H1 (cell line): ENCODE measurements at regions not wholly inside any gene's neighbourhood (a gene's known extent, or its start where the extent isn't known, plus 50 kb on each side); places are given as distances from the start of the nearest gene placed in this dataset.

Source experiments
- CTCF ChIA-PET: fragments of 300-600 bp; sonication (Branson Sonifier 250); formaldehyde crosslinking; loops from one replicate; lab custom pipeline; 2021; ENCODE audit not compliant: partially characterized antibody; lab: Charles Lee
- POLR2A ChIA-PET: fragments of 300-600 bp; sonication (Branson Sonifier 250); formaldehyde crosslinking; loops from one replicate; lab custom pipeline; 2021; ENCODE audit warnings: inconsistent platforms; ENCODE audit not compliant: partially characterized antibody; lab: Charles Lee
- DNase-seq, 2 experiments: peaks; one replicate each; pipeline versions ENCODE4 v3.0.0 to v3.0.0-alpha.2; 2010 to 2022; ENCODE audit warnings: low spot score in 2 of 2, low read depth in 1 of 2, mixed read lengths in 1 of 2
- FAIRE-seq: peaks from 2 replicates; lab custom pipeline; 2011; peaks lifted over from hg19 to GRCh38; lab: Jason Lieb, UNC
- H2AFZ ChIP-seq: 2 replicates; pipeline ENCODE4 v1.8.1; 2012; ENCODE audit warnings: low read length, inconsistent platforms
- H2AK5ac ChIP-seq: 2 replicates; pipeline ENCODE4 v1.6.1; 2013; ENCODE audit warnings: low read depth, low read length
- H2BK120ac ChIP-seq: replicated peaks from 2 replicates; pipeline ENCODE3; 2013; ENCODE audit warnings: low read depth, low read length, inconsistent platforms
- H2BK12ac ChIP-seq: 2 replicates; pipeline ENCODE4 v1.6.1; 2013; ENCODE audit warnings: low read depth, low read length
- H2BK15ac ChIP-seq: 2 replicates; pipeline ENCODE4 v1.6.1; 2013; ENCODE audit warnings: low read length
- H2BK20ac ChIP-seq: 2 replicates; pipeline ENCODE4 v1.6.1; 2013; ENCODE audit warnings: low read length
- H2BK5ac ChIP-seq: 2 replicates; pipeline ENCODE4 v1.6.1; 2013; ENCODE audit warnings: low read depth, low read length
- H3K14ac ChIP-seq: 2 replicates; pipeline ENCODE4 v1.6.1; 2013; ENCODE audit warnings: inconsistent platforms; ENCODE audit not compliant: insufficient read length
- H3K18ac ChIP-seq: 2 replicates; pipeline ENCODE4 v1.6.1; 2013; ENCODE audit warnings: low read length; ENCODE audit errors: extremely low read depth
- H3K23ac ChIP-seq: 2 replicates; pipeline ENCODE4 v1.6.1; 2013; ENCODE audit warnings: inconsistent platforms; ENCODE audit not compliant: insufficient read length
- H3K23me2 ChIP-seq: 2 replicates; pipeline ENCODE4 v1.6.1; 2013; ENCODE audit warnings: low read depth, low read length
- H3K27ac ChIP-seq: 2 replicates; pipeline ENCODE4 v1.6.1; 2011; ENCODE audit warnings: low read depth, low read length, inconsistent platforms
- H3K27me3 ChIP-seq, 4 experiments: replicated peaks in 1 of 4; 1 replicate in 1 of 4; 2 replicates in 3 of 4; pipeline versions ENCODE4 v1.6.1 to v1.8.1; 2011 to 2013; ENCODE audit warnings: low read length in 3 of 4, mild to moderate bottlenecking in 3 of 4, inconsistent platforms in 2 of 4, mixed read lengths in 2 of 4, moderate library complexity in 1 of 4; ENCODE audit not compliant: control insufficient read depth in 3 of 4, insufficient read depth in 3 of 4; ENCODE audit errors: extremely low read depth in 1 of 4
- H3K36me3 ChIP-seq, 4 experiments: 2 replicates each; pipeline versions ENCODE4 v1.6.1 to v1.8.1; 2011 to 2013; ENCODE audit warnings: mild to moderate bottlenecking in 4 of 4, low read length in 3 of 4, moderate library complexity in 2 of 4, control low read depth in 1 of 4, inconsistent platforms in 1 of 4; ENCODE audit not compliant: insufficient read depth in 4 of 4, control insufficient read depth in 2 of 4
- H3K4ac ChIP-seq: replicated peaks from 2 replicates; pipeline ENCODE3; 2013; ENCODE audit warnings: low read length, low read depth, mixed read lengths, inconsistent platforms; ENCODE audit not compliant: insufficient read length
- H3K4me1 ChIP-seq, 4 experiments: replicated peaks in 1 of 4; 1 replicate in 1 of 4; 2 replicates in 3 of 4; pipeline versions ENCODE4 v1.6.1 to v1.8.1; 2011 to 2013; ENCODE audit warnings: low read length in 3 of 4, inconsistent platforms in 2 of 4, mixed read lengths in 1 of 4; ENCODE audit not compliant: insufficient read depth in 4 of 4, control insufficient read depth in 3 of 4
- H3K4me2 ChIP-seq, 2 experiments: 2 replicates each; pipeline versions ENCODE4 v1.6.1 to v1.8.1; 2011 to 2013; ENCODE audit warnings: low read depth in 2 of 2, low read length in 2 of 2, control low read depth in 1 of 2, inconsistent platforms in 1 of 2, mild to moderate bottlenecking in 1 of 2; ENCODE audit not compliant: insufficient read depth in 1 of 2
- H3K4me3 ChIP-seq, 4 experiments: fragments of 200-600, 300-600 bp in 1 of 4; sonication (generic), shearing (Covaris generic), sonication (Bioruptor Twin) in 1 of 4; 2 replicates each; pipeline versions ENCODE4 v1.5.1 to v1.8.1; 2011 to 2016; ENCODE audit warnings: low read length in 4 of 4, low read depth in 3 of 4, control low read depth in 2 of 4, inconsistent platforms in 2 of 4, mild to moderate bottlenecking in 2 of 4, mixed read lengths in 1 of 4, moderate library complexity in 1 of 4; ENCODE audit not compliant: insufficient read depth in 2 of 4; ENCODE audit errors: extremely low read depth in 1 of 4
- H3K56ac ChIP-seq: replicated peaks from 2 replicates; pipeline ENCODE3; 2013; ENCODE audit warnings: low read depth, mild to moderate bottlenecking, mixed read lengths, low read length, inconsistent platforms; ENCODE audit not compliant: insufficient read length
- H3K79me1 ChIP-seq: 2 replicates; pipeline ENCODE4 v1.6.1; 2013; ENCODE audit warnings: low read depth, low read length, control low read depth
- H3K79me2 ChIP-seq, 2 experiments: 2 replicates each; pipeline versions ENCODE4 v1.6.1 to v1.8.1; 2012 to 2013; ENCODE audit warnings: low read length in 2 of 2, mild to moderate bottlenecking in 2 of 2, inconsistent platforms in 1 of 2; ENCODE audit not compliant: insufficient read depth in 2 of 2, control insufficient read depth in 1 of 2
- H3K9ac ChIP-seq, 4 experiments: replicated peaks in 1 of 4; 1 replicate in 1 of 4; 2 replicates in 3 of 4; pipeline versions ENCODE4 v1.6.1 to v1.8.1; 2011 to 2013; ENCODE audit warnings: low read depth in 3 of 4, low read length in 3 of 4, control low read depth in 2 of 4, mild to moderate bottlenecking in 2 of 4, moderate library complexity in 2 of 4, inconsistent platforms in 1 of 4; ENCODE audit errors: extremely low read depth in 1 of 4
- H3K9me3 ChIP-seq, 2 experiments: 2 replicates each; pipeline versions ENCODE4 v1.6.1 to v1.8.1; 2012 to 2013; ENCODE audit warnings: mild to moderate bottlenecking in 2 of 2, moderate library complexity in 2 of 2, control low read depth in 1 of 2, inconsistent platforms in 1 of 2, low read depth in 1 of 2, low read length in 1 of 2, mixed read lengths in 1 of 2; ENCODE audit not compliant: insufficient read depth in 2 of 2
- H4K20me1 ChIP-seq, 2 experiments: replicated peaks in 1 of 2; 2 replicates each; pipeline versions ENCODE3 to v1.8.1; 2011 to 2013; ENCODE audit warnings: inconsistent platforms in 2 of 2, low read length in 2 of 2, mild to moderate bottlenecking in 1 of 2; ENCODE audit not compliant: insufficient read depth in 2 of 2, control insufficient read depth in 1 of 2
- H4K5ac ChIP-seq: 2 replicates; pipeline ENCODE4 v1.6.1; 2013; ENCODE audit warnings: low read length, low read depth, mixed read lengths, inconsistent platforms; ENCODE audit not compliant: insufficient read length
- H4K8ac ChIP-seq: 2 replicates; pipeline ENCODE4 v1.8.0; 2013; ENCODE audit warnings: mild to moderate bottlenecking, moderate library complexity, low read length, inconsistent platforms; ENCODE audit not compliant: insufficient read depth; ENCODE audit errors: extremely low read depth
- H4K91ac ChIP-seq: replicated peaks from 2 replicates; pipeline ENCODE3; 2013; ENCODE audit warnings: low read length, mixed read lengths, inconsistent platforms; ENCODE audit not compliant: insufficient read length
- CBX8 ChIP-seq: fragments of 300-800, 300-1000 bp; sonication (generic); IDR thresholded peaks from 2 replicates; pipeline ENCODE4 v1.7.1; 2016; ENCODE audit warnings: low read depth, low read length, borderline replicate concordance
- CHD2 ChIP-seq: IDR thresholded peaks from 2 replicates; pipeline ENCODE4 v1.6.1; 2012; ENCODE audit warnings: low read length, improper control_type of control experiment
- E2F6 ChIP-seq: IDR thresholded peaks from 2 replicates; pipeline ENCODE4 v1.6.1; 2012; ENCODE audit warnings: inconsistent platforms
- EGR1 ChIP-seq: IDR thresholded peaks from 2 replicates; pipeline ENCODE4 v1.6.1; 2011; ENCODE audit warnings: low read depth, low read length, borderline replicate concordance
- JUN ChIP-seq: IDR thresholded peaks from 2 replicates; pipeline ENCODE4 v1.6.1; 2011; ENCODE audit warnings: low read depth, mild to moderate bottlenecking, improper control_type of control experiment, low read length
- NRF1 ChIP-seq: IDR thresholded peaks from 2 replicates; pipeline ENCODE4 v1.6.1; 2011; ENCODE audit warnings: mild to moderate bottlenecking, low read depth, low read length, improper control_type of control experiment
- RBBP5 ChIP-seq: IDR thresholded peaks from 2 replicates; pipeline ENCODE4 v1.7.1; 2012; ENCODE audit warnings: low read depth, mild to moderate bottlenecking, inconsistent platforms, low read length, moderate library complexity, borderline replicate concordance
- RFX5 ChIP-seq: IDR thresholded peaks from 2 replicates; pipeline ENCODE4 v1.6.1; 2011; ENCODE audit warnings: low read depth, low read length, improper control_type of control experiment, borderline replicate concordance
- SUZ12 ChIP-seq: fragments of 200-600 bp; sonication (generic); IDR thresholded peaks from 2 replicates; pipeline ENCODE4 v1.6.1; 2012; ENCODE audit warnings: mild to moderate bottlenecking, inconsistent platforms, low read length, moderate library complexity, mixed read lengths
- ZNF274 ChIP-seq: IDR thresholded peaks from 2 replicates; pipeline ENCODE4 v1.7.0; 2012; ENCODE audit warnings: low read length, borderline replicate concordance; ENCODE audit errors: extremely low read depth

- no peak overlapping the region for H4K5ac ChIP-seq
- no peak for FAIRE-seq
- no peak overlapping the region for H2BK15ac ChIP-seq
- H4K20me1 ChIP-seq = no peaks in the 10 kb centered on the region
- POLR2A ChIA-PET = no interaction called here
- CTCF ChIA-PET = no interaction called here
- H3K4me3 ChIP-seq = no peak overlapping the region
- no peak for DNase-seq
- H3K23ac ChIP-seq = no peak overlapping the region
- H3K9me3 ChIP-seq = no peaks in the 10 kb centered on the region
- H3K23me2 ChIP-seq = no peaks in the 10 kb centered on the region
- H3K18ac ChIP-seq = no peak overlapping the region
- H2AK5ac ChIP-seq = no peak overlapping the region
- no peak overlapping the region for H2BK12ac ChIP-seq
- H3K4me2 ChIP-seq = no peak overlapping the region
- no peak overlapping the region for H3K14ac ChIP-seq
- no peak overlapping the region for H4K8ac ChIP-seq
- H3K4ac ChIP-seq = no peak overlapping the region
- H3K27ac ChIP-seq = no peak overlapping the region
- H3K56ac ChIP-seq = no peak overlapping the region
- no peaks in the 10 kb centered on the region for H3K4me1 ChIP-seq
- no peaks in the 10 kb centered on the region for H3K79me1 ChIP-seq
- no peaks in the 10 kb centered on the region for H3K79me2 ChIP-seq
- no peak overlapping the region for H2BK20ac ChIP-seq
- H3K36me3 ChIP-seq = no peaks in the 10 kb centered on the region
- no peak overlapping the region for H2AFZ ChIP-seq
- no peak overlapping the region for H4K91ac ChIP-seq
- no peak overlapping the region for H3K9ac ChIP-seq
- H2BK120ac ChIP-seq = no peak overlapping the region
- H2BK5ac ChIP-seq = no peak overlapping the region
- no peaks in the 10 kb centered on the region for H3K27me3 ChIP-seq
- TF ChIP-seq ZNF274 (no peak), JUN (no peak), NRF1 (no peak), SUZ12 (no peak), RFX5 (no peak), CHD2 (no peak), EGR1 (no peak), E2F6 (no peak), RBBP5 (no peak), CBX8 (no peak)
Measured at GRCh38 chr3:137438561-137438960, 325.6 kb upstream of the SOX14 start.
